ENCODE measurements at regions not wholly inside any gene's neighbourhood (a gene's known extent, or its start where the extent isn't known, plus 50 kb on each side); places are given as distances from the start of the nearest gene placed in this dataset.
"Not testable (repeated sequence)": the region's sequence is repeated elsewhere in the genome, so short reads cannot be mapped to it uniquely, and the experiment has no call there.

GRCh38 chr7:65463184-65463583 lies 89.5 kb downstream of the ZNF92 start:
- in situ Hi-C loops (cut with HindIII; ENCODE audit: low pct_ligation_motif_present, low sequenced_read_pairs): no loop called here
- H3K36me3 ChIP-seq (replicated peaks): no peaks in the 10 kb centered on the region
- DNase-seq: no peak
- H3K4me3 ChIP-seq (ENCODE audit: low read depth, low read length): no peak overlapping the region
- TF ChIP-seq, protein P1, sequence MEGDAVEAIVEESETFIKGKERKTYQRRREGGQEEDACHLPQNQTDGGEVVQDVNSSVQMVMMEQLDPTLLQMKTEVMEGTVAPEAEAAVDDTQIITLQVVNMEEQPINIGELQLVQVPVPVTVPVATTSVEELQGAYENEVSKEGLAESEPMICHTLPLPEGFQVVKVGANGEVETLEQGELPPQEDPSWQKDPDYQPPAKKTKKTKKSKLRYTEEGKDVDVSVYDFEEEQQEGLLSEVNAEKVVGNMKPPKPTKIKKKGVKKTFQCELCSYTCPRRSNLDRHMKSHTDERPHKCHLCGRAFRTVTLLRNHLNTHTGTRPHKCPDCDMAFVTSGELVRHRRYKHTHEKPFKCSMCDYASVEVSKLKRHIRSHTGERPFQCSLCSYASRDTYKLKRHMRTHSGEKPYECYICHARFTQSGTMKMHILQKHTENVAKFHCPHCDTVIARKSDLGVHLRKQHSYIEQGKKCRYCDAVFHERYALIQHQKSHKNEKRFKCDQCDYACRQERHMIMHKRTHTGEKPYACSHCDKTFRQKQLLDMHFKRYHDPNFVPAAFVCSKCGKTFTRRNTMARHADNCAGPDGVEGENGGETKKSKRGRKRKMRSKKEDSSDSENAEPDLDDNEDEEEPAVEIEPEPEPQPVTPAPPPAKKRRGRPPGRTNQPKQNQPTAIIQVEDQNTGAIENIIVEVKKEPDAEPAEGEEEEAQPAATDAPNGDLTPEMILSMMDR (IDR thresholded peaks at IDR 0.05; ENCODE audit: low read depth, low read length, missing control alignments): no peak
- H3K27me3 ChIP-seq (replicated peaks): no peaks in the 10 kb centered on the region
- no peak overlapping the region for H3K27ac ChIP-seq

- H3K27me3 ChIP-seq (replicated peaks); in situ Hi-C loops (cut with HindIII; ENCODE audit: low pct_ligation_motif_present, low sequenced_read_pairs); H3K4me3 ChIP-seq (ENCODE audit: low read depth, low read length); H3K27ac ChIP-seq; H3K36me3 ChIP-seq (replicated peaks); DNase-seq: not testable (repeated sequence)
Measured at GRCh38 chr7:65469919-65470558, 96.4 kb downstream of the ZNF92 start.

GRCh38 chr7:65471587-65471986 lies 97.9 kb downstream of the ZNF92 start:
- no peaks in the 10 kb centered on the region for H3K27me3 ChIP-seq (replicated peaks)
- H3K36me3 ChIP-seq (replicated peaks): no peaks in the 10 kb centered on the region
- H3K27ac ChIP-seq: no peak overlapping the region
- in situ Hi-C loops (cut with HindIII; ENCODE audit: low pct_ligation_motif_present, low sequenced_read_pairs): no loop called here
- TF ChIP-seq, protein P1 (IDR thresholded peaks at IDR 0.05; ENCODE audit: low read depth, low read length, missing control alignments): no peak
- DNase-seq: no peak
- no peak overlapping the region for H3K4me3 ChIP-seq (ENCODE audit: low read depth, low read length)

GRCh38 chr7:65475040-65475726 lies 101.5 kb downstream of the ZNF92 start:
- DNase-seq: no peak
- in situ Hi-C loops (cut with HindIII; ENCODE audit: low pct_ligation_motif_present, low sequenced_read_pairs): no loop called here
- TF ChIP-seq, protein P1 (IDR thresholded peaks at IDR 0.05; ENCODE audit: low read depth, low read length, missing control alignments): no peak
- Histone ChIP-seq H3K36me3 (replicated peaks) (no peaks in the 10 kb centered on the region), H3K27ac (no peak overlapping the region), H3K27me3 (replicated peaks) (no peaks in the 10 kb centered on the region), H3K4me3 (ENCODE audit: low read depth, low read length) (no peak overlapping the region)

DNA sequence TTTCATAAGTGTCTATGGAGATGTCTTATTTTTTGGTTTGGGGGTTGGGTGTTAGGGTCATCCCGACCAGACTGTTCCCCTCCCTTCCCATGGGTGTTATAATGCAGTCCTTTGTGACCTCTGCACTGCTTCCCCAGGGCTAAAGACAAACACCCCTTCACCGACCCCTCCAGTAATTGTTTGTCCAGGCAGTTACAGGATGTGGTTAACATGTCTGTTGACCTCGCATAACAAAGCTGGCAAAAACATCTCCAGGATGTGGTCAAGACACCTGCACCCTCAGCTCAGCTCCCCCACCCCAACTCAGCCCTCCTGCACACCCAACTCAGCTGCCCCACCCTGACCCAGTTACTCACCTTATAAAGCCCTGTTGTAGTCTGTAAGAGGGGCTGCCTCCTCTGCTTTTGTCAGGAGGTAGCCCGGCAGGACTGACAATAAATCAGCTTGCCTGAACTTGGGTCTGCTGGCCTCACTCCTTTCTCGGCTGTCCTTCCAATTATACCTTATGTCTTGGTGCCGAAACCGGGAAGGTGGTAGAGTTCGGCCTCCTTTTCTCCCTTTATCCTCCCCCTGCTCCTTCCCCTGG lies 102.2 kb downstream of the ZNF92 start:
- H3K36me3 ChIP-seq (replicated peaks): no peaks in the 10 kb centered on the region
- H3K4me3 ChIP-seq (ENCODE audit: low read depth, low read length): no peak overlapping the region
- H3K27me3 ChIP-seq (replicated peaks): no peaks in the 10 kb centered on the region
- DNase-seq: no peak
- TF ChIP-seq, protein P1 (IDR thresholded peaks at IDR 0.05; ENCODE audit: low read depth, low read length, missing control alignments): no peak
- in situ Hi-C loops (cut with HindIII; ENCODE audit: low pct_ligation_motif_present, low sequenced_read_pairs): no loop called here
- no peak overlapping the region for H3K27ac ChIP-seq

- DNase-seq: no peak
- TF ChIP-seq, protein P1 (IDR thresholded peaks at IDR 0.05; ENCODE audit: low read depth, low read length, missing control alignments): peak; percentile 50
- in situ Hi-C loops (cut with HindIII; ENCODE audit: low pct_ligation_motif_present, low sequenced_read_pairs): no loop called here
- Histone ChIP-seq H3K27ac (no peak overlapping the region), H3K4me3 (ENCODE audit: low read depth, low read length) (no peak overlapping the region), H3K27me3 (replicated peaks) (no peaks in the 10 kb centered on the region), H3K36me3 (replicated peaks) (no peaks in the 10 kb centered on the region)
Measured at GRCh38 chr7:65477326-65477725, 103.7 kb downstream of the ZNF92 start.
